DND-41 (cell line): ENCODE measurements at regions not wholly inside any gene's neighbourhood (a gene's known extent, or its start where the extent isn't known, plus 50 kb on each side); places are given as distances from the start of the nearest gene placed in this dataset.

Experiments used
- ATAC-seq: fragments of 200-7000 bp; cut with Tn5 transposase; 3 replicates; pipeline ENCODE4 v1.9.1; 2021; ENCODE audit warnings: low read depth; ENCODE audit not compliant: insufficient read depth
- DNase-seq: peaks from one replicate; pipeline ENCODE4 v3.0.0-alpha.2; 2020
- H2AFZ ChIP-seq: 2 replicates; pipeline ENCODE4 v1.6.0; 2012; ENCODE audit warnings: low read depth, low read length
- H3K27ac ChIP-seq: 2 replicates; pipeline ENCODE4 v1.5.1; 2012; ENCODE audit warnings: low read length, inconsistent platforms
- H3K27me3 ChIP-seq: fragments of 200-600 bp; sonication (generic); 2 replicates; pipeline ENCODE4 v1.6.0; 2012; ENCODE audit warnings: low read length, mild to moderate bottlenecking, inconsistent platforms; ENCODE audit not compliant: insufficient read depth, poor library complexity
- H3K36me3 ChIP-seq: 2 replicates; pipeline ENCODE4 v1.5.1; 2012; ENCODE audit warnings: low read length, inconsistent platforms; ENCODE audit not compliant: insufficient read depth
- H3K4me1 ChIP-seq: 2 replicates; pipeline ENCODE4 v1.5.1; 2012; ENCODE audit warnings: mild to moderate bottlenecking, low read length; ENCODE audit not compliant: insufficient read depth
- H3K4me2 ChIP-seq: 2 replicates; pipeline ENCODE4 v1.6.0; 2012; ENCODE audit warnings: mild to moderate bottlenecking, moderate library complexity, low read length, inconsistent platforms; ENCODE audit not compliant: insufficient read depth
- H3K4me3 ChIP-seq, 2 experiments: fragments of 200-600 bp in 1 of 2; shearing (Covaris generic) in 1 of 2; 2 replicates each; pipeline ENCODE4 v1.5.1; 2012 to 2016; ENCODE audit warnings: inconsistent platforms in 2 of 2, low read length in 2 of 2, mild to moderate bottlenecking in 2 of 2, low read depth in 1 of 2, moderate library complexity in 1 of 2
- H3K79me2 ChIP-seq: 2 replicates; pipeline ENCODE4 v1.6.0; 2012; ENCODE audit warnings: low read length, inconsistent platforms; ENCODE audit not compliant: insufficient read depth
- H3K9ac ChIP-seq: 2 replicates; pipeline ENCODE4 v1.6.0; 2012; ENCODE audit warnings: low read depth, mild to moderate bottlenecking, inconsistent platforms, low read length, moderate library complexity
- H3K9me3 ChIP-seq: 2 replicates; pipeline ENCODE4 v1.5.1; 2012; ENCODE audit warnings: low read length, moderate library complexity, mild to moderate bottlenecking, inconsistent platforms; ENCODE audit not compliant: insufficient read depth, severe bottlenecking
- H4K20me1 ChIP-seq: 2 replicates; pipeline ENCODE4 v1.6.0; 2012; ENCODE audit warnings: low read length; ENCODE audit not compliant: insufficient read depth
- EZH2 ChIP-seq: IDR thresholded peaks from 3 replicates; pipeline ENCODE4 v1.6.1; 2012; ENCODE audit warnings: borderline replicate concordance, low read depth, mild to moderate bottlenecking, moderate library complexity, low read length, inconsistent platforms; ENCODE audit not compliant: severe bottlenecking
- TF ChIP-seq, protein P1 (sequence below): IDR thresholded peaks from 2 replicates; pipeline ENCODE4 v1.5.1; 2012; ENCODE audit warnings: borderline replicate concordance, low read length, moderate library complexity, mild to moderate bottlenecking; ENCODE audit not compliant: poor library complexity, severe bottlenecking; ENCODE audit errors: extremely low read depth

DNA sequence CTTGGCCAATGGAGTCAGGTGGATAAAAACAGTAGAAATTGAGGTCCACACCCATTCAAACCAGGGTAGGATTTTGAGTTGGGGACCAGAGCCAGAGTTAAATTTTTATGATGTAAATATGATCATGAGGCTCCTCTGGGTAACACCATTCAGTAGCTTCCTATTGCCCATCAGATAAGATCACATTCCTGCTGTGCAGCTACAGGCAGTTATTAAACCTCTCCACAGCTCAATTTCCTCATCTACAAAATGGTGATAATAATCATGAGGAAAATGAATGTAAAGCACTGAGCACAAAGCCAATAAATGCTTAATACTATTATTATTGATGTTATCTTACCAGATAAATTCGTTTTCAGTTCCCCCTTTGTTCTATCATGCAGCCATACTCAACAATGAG lies 432.0 kb downstream of the CAAP1 start:
- no peak for ATAC-seq
- no peak for DNase-seq
- no peak for TF ChIP-seq EZH2
- TF ChIP-seq, protein P1, sequence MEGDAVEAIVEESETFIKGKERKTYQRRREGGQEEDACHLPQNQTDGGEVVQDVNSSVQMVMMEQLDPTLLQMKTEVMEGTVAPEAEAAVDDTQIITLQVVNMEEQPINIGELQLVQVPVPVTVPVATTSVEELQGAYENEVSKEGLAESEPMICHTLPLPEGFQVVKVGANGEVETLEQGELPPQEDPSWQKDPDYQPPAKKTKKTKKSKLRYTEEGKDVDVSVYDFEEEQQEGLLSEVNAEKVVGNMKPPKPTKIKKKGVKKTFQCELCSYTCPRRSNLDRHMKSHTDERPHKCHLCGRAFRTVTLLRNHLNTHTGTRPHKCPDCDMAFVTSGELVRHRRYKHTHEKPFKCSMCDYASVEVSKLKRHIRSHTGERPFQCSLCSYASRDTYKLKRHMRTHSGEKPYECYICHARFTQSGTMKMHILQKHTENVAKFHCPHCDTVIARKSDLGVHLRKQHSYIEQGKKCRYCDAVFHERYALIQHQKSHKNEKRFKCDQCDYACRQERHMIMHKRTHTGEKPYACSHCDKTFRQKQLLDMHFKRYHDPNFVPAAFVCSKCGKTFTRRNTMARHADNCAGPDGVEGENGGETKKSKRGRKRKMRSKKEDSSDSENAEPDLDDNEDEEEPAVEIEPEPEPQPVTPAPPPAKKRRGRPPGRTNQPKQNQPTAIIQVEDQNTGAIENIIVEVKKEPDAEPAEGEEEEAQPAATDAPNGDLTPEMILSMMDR: no peak

DNA sequence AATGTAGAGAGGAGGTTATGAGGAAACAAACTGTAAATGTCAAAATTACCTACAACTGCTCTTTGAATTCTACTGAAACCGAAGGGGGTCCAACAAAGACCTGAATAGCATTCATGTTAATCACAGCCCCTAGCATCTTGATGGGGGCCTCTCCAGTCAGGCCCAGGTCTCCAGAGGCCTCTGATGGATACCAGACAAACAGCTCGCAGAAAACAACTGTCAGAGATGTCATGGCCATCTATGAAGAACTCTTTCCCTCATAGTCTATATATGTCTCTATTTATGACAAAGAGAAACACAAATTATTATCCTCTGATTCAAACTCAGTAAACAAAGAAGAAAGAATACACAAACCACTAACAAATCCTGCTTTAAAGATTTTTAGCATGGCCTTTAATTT lies 432.6 kb downstream of the CAAP1 start:
- no peaks in the 10 kb centered on the region for H3K27me3 ChIP-seq
- no peaks in the 10 kb centered on the region for H3K9me3 ChIP-seq
- no peak overlapping the region for H2AFZ ChIP-seq
- ATAC-seq: no peak
- no peak overlapping the region for H3K9ac ChIP-seq
- no peaks in the 10 kb centered on the region for H4K20me1 ChIP-seq
- H3K4me1 ChIP-seq: no peaks in the 10 kb centered on the region
- no peaks in the 10 kb centered on the region for H3K79me2 ChIP-seq
- H3K27ac ChIP-seq: no peak overlapping the region
- no peak overlapping the region for H3K4me3 ChIP-seq
- H3K36me3 ChIP-seq: no peaks in the 10 kb centered on the region
- H3K4me2 ChIP-seq: no peak overlapping the region
- DNase-seq: no peak
- no peak for TF ChIP-seq EZH2
- TF ChIP-seq, protein P1: no peak

More for the DNA sequence above, 432.0 kb downstream of the CAAP1 start:
- no peaks in the 10 kb centered on the region for H3K27me3 ChIP-seq
- H3K27ac ChIP-seq: no peak overlapping the region
- H3K9me3 ChIP-seq: no peaks in the 10 kb centered on the region
- no peaks in the 10 kb centered on the region for H3K4me1 ChIP-seq
- H3K4me2 ChIP-seq: no peak overlapping the region
- H3K36me3 ChIP-seq: no peaks in the 10 kb centered on the region
- H4K20me1 ChIP-seq: no peaks in the 10 kb centered on the region
- no peak overlapping the region for H2AFZ ChIP-seq
- H3K4me3 ChIP-seq: no peak overlapping the region
- no peaks in the 10 kb centered on the region for H3K79me2 ChIP-seq
- H3K9ac ChIP-seq: no peak overlapping the region

DNA sequence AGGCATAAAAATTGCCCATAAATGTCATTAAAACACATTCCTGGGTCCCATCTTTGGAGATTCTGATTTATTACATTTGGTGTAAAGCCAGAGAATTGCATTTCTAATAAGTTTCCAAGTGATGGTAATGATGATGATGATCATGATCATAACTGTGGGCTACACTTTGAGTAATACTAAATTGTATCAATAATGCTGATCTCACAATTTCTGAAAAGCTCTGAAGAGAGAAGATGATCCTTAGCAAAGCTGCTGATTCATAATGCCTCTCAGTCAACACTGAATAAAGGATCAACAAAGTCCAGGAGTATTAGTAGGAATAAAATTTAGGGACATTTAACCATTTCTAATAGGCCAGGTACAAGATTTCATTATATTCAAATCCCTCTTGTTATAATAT lies 434.5 kb downstream of the CAAP1 start:
- Histone ChIP-seq H4K20me1 (no peaks in the 10 kb centered on the region), H3K36me3 (no peaks in the 10 kb centered on the region), H3K27me3 (no peaks in the 10 kb centered on the region), H3K27ac (no peak overlapping the region), H3K4me2 (no peak overlapping the region), H2AFZ (no peak overlapping the region), H3K9me3 (no peaks in the 10 kb centered on the region), H3K79me2 (no peaks in the 10 kb centered on the region), H3K9ac (no peak overlapping the region), H3K4me1 (no peaks in the 10 kb centered on the region), H3K4me3 (no peak overlapping the region)
- ATAC-seq: no peak
- no peak for TF ChIP-seq EZH2
- TF ChIP-seq, protein P1: no peak
- DNase-seq: no peak

DNA sequence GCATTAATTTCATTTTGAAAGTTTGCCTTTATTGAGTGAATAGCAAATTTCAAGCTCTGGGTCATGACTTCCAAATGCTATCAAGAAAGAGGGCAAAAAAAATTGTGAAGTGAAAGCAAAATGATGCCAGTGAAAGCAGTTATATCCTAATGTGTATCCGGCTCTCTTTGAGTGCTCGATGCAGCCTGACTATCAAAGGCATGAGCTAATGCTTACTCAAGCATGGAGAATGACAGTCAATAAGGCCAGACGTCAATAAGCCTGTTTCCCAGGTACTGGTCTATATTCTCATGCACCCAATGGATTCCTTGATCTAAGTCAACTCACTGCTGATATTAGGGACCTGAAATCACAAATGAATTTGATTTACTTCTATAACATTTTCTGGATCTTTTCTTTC lies 435.5 kb downstream of the CAAP1 start:
- ATAC-seq (no peak), DNase-seq (no peak)
- no peak overlapping the region for H3K9ac ChIP-seq
- no peaks in the 10 kb centered on the region for H3K79me2 ChIP-seq
- no peaks in the 10 kb centered on the region for H3K4me1 ChIP-seq
- no peaks in the 10 kb centered on the region for H3K36me3 ChIP-seq
- no peaks in the 10 kb centered on the region for H4K20me1 ChIP-seq
- H3K4me2 ChIP-seq: no peak overlapping the region
- H3K27ac ChIP-seq: no peak overlapping the region
- no peak overlapping the region for H2AFZ ChIP-seq
- TF ChIP-seq EZH2: no peak
- TF ChIP-seq, protein P1: no peak
- no peak overlapping the region for H3K4me3 ChIP-seq
- H3K27me3 ChIP-seq: no peaks in the 10 kb centered on the region
- H3K9me3 ChIP-seq: no peaks in the 10 kb centered on the region
